WTC11 (cell line): ENCODE measurements at regions not wholly inside any gene's neighbourhood (a gene's known extent, or its start where the extent isn't known, plus 50 kb on each side); places are given as distances from the start of the nearest gene placed in this dataset.

Experiments used
- ATAC-seq: fragments of 200-7000 bp; cut with Tn5 transposase; 2 replicates; pipeline ENCODE4 v1.10.0; 2021; ENCODE audit warnings: mild to moderate bottlenecking, moderate library complexity
- CTCF ChIA-PET: fragments of 300-600 bp; sonication (Branson Sonifier 250); formaldehyde crosslinking; loops from one replicate; lab custom pipeline; 2021; ENCODE audit warnings: antibody characterized with exemption; lab: Charles Lee
- POLR2A ChIA-PET: fragments of 350-600 bp; sonication (Branson Sonifier 250); formaldehyde crosslinking; loops from one replicate; lab custom pipeline; 2021; ENCODE audit warnings: antibody characterized with exemption; lab: Charles Lee
- DNase-seq: peaks from one replicate; pipeline ENCODE4 v3.0.0; 2021; ENCODE audit warnings: low spot score
- H3K27ac Mint-ChIP-seq: 2 replicates; pipeline ENCODE4 v1.8.0; 2021; ENCODE audit warnings: mixed read lengths
- H3K27me3 Mint-ChIP-seq: 2 replicates; pipeline ENCODE4 v1.8.0; 2021; ENCODE audit warnings: low read depth, mild to moderate bottlenecking, moderate library complexity, mixed read lengths
- H3K36me3 Mint-ChIP-seq: 2 replicates; pipeline ENCODE4 v1.8.0; 2021; ENCODE audit warnings: mixed read lengths
- H3K4me1 Mint-ChIP-seq: 2 replicates; pipeline ENCODE4 v1.8.0; 2022; ENCODE audit warnings: mixed read lengths
- H3K4me3 Mint-ChIP-seq: 2 replicates; pipeline ENCODE4 v1.8.0; 2021; ENCODE audit warnings: mild to moderate bottlenecking, moderate library complexity, mixed read lengths
- H3K9me3 Mint-ChIP-seq: 2 replicates; pipeline ENCODE4 v1.8.0; 2021; ENCODE audit warnings: mixed read lengths
- ATF2 ChIP-seq: sonication (generic); formaldehyde crosslinking; IDR thresholded peaks from 2 replicates; pipeline ENCODE4 v1.8.1; 2022; ENCODE audit warnings: low read depth, missing genetic modification reagents, borderline replicate concordance
- FOXP1 ChIP-seq: sonication (generic); formaldehyde crosslinking; IDR thresholded peaks from 2 replicates; pipeline ENCODE4 v1.8.0; 2022; ENCODE audit warnings: missing genetic modification reagents, mild to moderate bottlenecking, moderate library complexity, borderline replicate concordance
- GRHL2 ChIP-seq: fragments of 250-450 bp; sonication (Bioruptor Pico); IDR thresholded peaks from 2 replicates; pipeline ENCODE4 v1.8.0; 2022; ENCODE audit warnings: mild to moderate bottlenecking, moderate library complexity; ENCODE audit not compliant: insufficient replicate concordance, severe bottlenecking
- MAX ChIP-seq: sonication (generic); formaldehyde crosslinking; IDR thresholded peaks from 2 replicates; pipeline ENCODE4 v1.8.0; 2022; ENCODE audit warnings: mild to moderate bottlenecking, missing genetic modification reagents
- NR2C2 ChIP-seq: sonication (generic); formaldehyde crosslinking; IDR thresholded peaks from 2 replicates; pipeline ENCODE4 v1.8.0; 2022; ENCODE audit warnings: mild to moderate bottlenecking, missing genetic modification reagents
- NR3C1 ChIP-seq: sonication (generic); formaldehyde crosslinking; conservative IDR thresholded peaks from 2 replicates; pipeline ENCODE4 v1.8.1; 2023; ENCODE audit warnings: low read depth, mild to moderate bottlenecking, missing genetic modification reagents
- OVOL2 ChIP-seq: fragments of 250-450 bp; sonication (Bioruptor Pico); IDR thresholded peaks from 2 replicates; pipeline ENCODE4 v1.9.0; 2021; ENCODE audit warnings: mild to moderate bottlenecking, borderline replicate concordance
- SMAD4 ChIP-seq: sonication (generic); formaldehyde crosslinking; IDR thresholded peaks from 2 replicates; pipeline ENCODE4 v1.8.0; 2022; ENCODE audit warnings: mild to moderate bottlenecking, missing genetic modification reagents
- TCF7 ChIP-seq: sonication (generic); formaldehyde crosslinking; IDR thresholded peaks from 2 replicates; pipeline ENCODE4 v1.8.0; 2022; ENCODE audit warnings: mild to moderate bottlenecking, low read depth, missing genetic modification reagents, moderate library complexity
- ZBTB21 ChIP-seq: sonication (generic); formaldehyde crosslinking; IDR thresholded peaks from 2 replicates; pipeline ENCODE4 v1.8.1; 2023; ENCODE audit warnings: mild to moderate bottlenecking, missing genetic modification reagents, borderline replicate concordance
- ZMAT4 ChIP-seq: fragments of 250-450 bp; sonication (Bioruptor Pico); IDR thresholded peaks from 2 replicates; pipeline ENCODE4 v1.9.0; 2021; ENCODE audit warnings: mild to moderate bottlenecking
- ZNF121 ChIP-seq: sonication (generic); formaldehyde crosslinking; IDR thresholded peaks from 2 replicates; pipeline ENCODE4 v1.8.0; 2023; ENCODE audit warnings: missing genetic modification reagents
- ZNF219 ChIP-seq: sonication (generic); formaldehyde crosslinking; IDR thresholded peaks from 2 replicates; pipeline ENCODE4 v1.8.0; 2023; ENCODE audit warnings: missing genetic modification reagents, mild to moderate bottlenecking, borderline replicate concordance
- ZNF396 ChIP-seq: fragments of 250-450 bp; sonication (Bioruptor Pico); IDR thresholded peaks from 2 replicates; pipeline ENCODE4 v1.8.0; 2021; ENCODE audit warnings: mild to moderate bottlenecking, moderate library complexity, borderline replicate concordance
- ZNF512 ChIP-seq: sonication (generic); formaldehyde crosslinking; IDR thresholded peaks from 2 replicates; pipeline ENCODE4 v1.8.1; 2022; ENCODE audit warnings: missing genetic modification reagents, borderline replicate concordance
- ZNF671 ChIP-seq: fragments of 250-450 bp; sonication (Bioruptor Pico); IDR thresholded peaks from 2 replicates; pipeline ENCODE4 v1.8.0; 2021; ENCODE audit warnings: mild to moderate bottlenecking
- ZSCAN18 ChIP-seq: fragments of 250-450 bp; sonication (Bioruptor Pico); IDR thresholded peaks from 2 replicates; pipeline ENCODE4 v2.1.2; 2022; ENCODE audit warnings: mild to moderate bottlenecking, moderate library complexity
- TF ChIP-seq, protein P1 (sequence below): fragments of 250-450 bp; sonication (Bioruptor Pico); IDR thresholded peaks from 2 replicates; pipeline ENCODE4 v1.9.0; 2021; ENCODE audit warnings: mild to moderate bottlenecking
- TF ChIP-seq, protein P2 (sequence below): sonication (generic); formaldehyde crosslinking; IDR thresholded peaks from 2 replicates; pipeline ENCODE4 v1.8.1; 2023; ENCODE audit warnings: mild to moderate bottlenecking, missing genetic modification reagents, moderate library complexity

GRCh38 chr1:118396829-118397495 lies 211.9 kb upstream of the SPAG17 start:
- Mint-ChIP-seq H3K27me3 (no peaks in the 10 kb centered on the region), H3K4me1 (no peaks in the 10 kb centered on the region), H3K4me3 (no peak overlapping the region), H3K9me3 (no peaks in the 10 kb centered on the region; the same call in 1 of the 2 replicates), H3K36me3 (no peaks in the 10 kb centered on the region), H3K27ac (no peak overlapping the region)
- CTCF ChIA-PET = no interaction called here
- DNase-seq = no peak
- ATAC-seq = no peak
- no peak for TF ChIP-seq SMAD4 (CRISPR knock-in tag)
- no peak for TF ChIP-seq NR3C1 (CRISPR knock-in tag)
- TF ChIP-seq FOXP1 (CRISPR knock-in tag) = no peak
- TF ChIP-seq ZMAT4 (CRISPR knock-in tag) = no peak
- TF ChIP-seq, protein P1, sequence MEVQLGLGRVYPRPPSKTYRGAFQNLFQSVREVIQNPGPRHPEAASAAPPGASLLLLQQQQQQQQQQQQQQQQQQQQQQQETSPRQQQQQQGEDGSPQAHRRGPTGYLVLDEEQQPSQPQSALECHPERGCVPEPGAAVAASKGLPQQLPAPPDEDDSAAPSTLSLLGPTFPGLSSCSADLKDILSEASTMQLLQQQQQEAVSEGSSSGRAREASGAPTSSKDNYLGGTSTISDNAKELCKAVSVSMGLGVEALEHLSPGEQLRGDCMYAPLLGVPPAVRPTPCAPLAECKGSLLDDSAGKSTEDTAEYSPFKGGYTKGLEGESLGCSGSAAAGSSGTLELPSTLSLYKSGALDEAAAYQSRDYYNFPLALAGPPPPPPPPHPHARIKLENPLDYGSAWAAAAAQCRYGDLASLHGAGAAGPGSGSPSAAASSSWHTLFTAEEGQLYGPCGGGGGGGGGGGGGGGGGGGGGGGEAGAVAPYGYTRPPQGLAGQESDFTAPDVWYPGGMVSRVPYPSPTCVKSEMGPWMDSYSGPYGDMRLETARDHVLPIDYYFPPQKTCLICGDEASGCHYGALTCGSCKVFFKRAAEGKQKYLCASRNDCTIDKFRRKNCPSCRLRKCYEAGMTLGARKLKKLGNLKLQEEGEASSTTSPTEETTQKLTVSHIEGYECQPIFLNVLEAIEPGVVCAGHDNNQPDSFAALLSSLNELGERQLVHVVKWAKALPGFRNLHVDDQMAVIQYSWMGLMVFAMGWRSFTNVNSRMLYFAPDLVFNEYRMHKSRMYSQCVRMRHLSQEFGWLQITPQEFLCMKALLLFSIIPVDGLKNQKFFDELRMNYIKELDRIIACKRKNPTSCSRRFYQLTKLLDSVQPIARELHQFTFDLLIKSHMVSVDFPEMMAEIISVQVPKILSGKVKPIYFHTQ (CRISPR knock-in tag) = no peak
- TF ChIP-seq OVOL2 (CRISPR knock-in tag) = no peak
- no peak for TF ChIP-seq MAX (CRISPR knock-in tag)
- no peak for TF ChIP-seq ZNF121 (CRISPR knock-in tag)
- no peak for TF ChIP-seq ZNF219 (CRISPR knock-in tag)
- TF ChIP-seq TCF7 (CRISPR knock-in tag) = no peak
- no peak for TF ChIP-seq ZNF671 (CRISPR knock-in tag)
- no peak for TF ChIP-seq NR2C2
- no peak for TF ChIP-seq ZBTB21 (CRISPR knock-in tag)
- TF ChIP-seq, protein P2, sequence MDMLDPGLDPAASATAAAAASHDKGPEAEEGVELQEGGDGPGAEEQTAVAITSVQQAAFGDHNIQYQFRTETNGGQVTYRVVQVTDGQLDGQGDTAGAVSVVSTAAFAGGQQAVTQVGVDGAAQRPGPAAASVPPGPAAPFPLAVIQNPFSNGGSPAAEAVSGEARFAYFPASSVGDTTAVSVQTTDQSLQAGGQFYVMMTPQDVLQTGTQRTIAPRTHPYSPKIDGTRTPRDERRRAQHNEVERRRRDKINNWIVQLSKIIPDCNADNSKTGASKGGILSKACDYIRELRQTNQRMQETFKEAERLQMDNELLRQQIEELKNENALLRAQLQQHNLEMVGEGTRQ (CRISPR knock-in tag) = no peak
- TF ChIP-seq ZSCAN18 (CRISPR knock-in tag) = no peak
- TF ChIP-seq ZNF512 (CRISPR knock-in tag) = no peak
- TF ChIP-seq ZNF396 (CRISPR knock-in tag) = no peak
- TF ChIP-seq GRHL2 (CRISPR knock-in tag) = no peak
- no peak for TF ChIP-seq ATF2 (CRISPR knock-in tag)
- POLR2A ChIA-PET = no interaction called here
